Esophagus (tissue), 2 donors: ENCODE measurements at regions not wholly inside any gene's neighbourhood (a gene's known extent, or its start where the extent isn't known, plus 50 kb on each side); places are given as distances from the start of the nearest gene placed in this dataset.

Experiments used
- H3K27ac ChIP-seq, 2 donors: one replicate each; pipeline ENCODE4 v1.5.1; 2013; ENCODE audit warnings: low read depth in 2 of 2, mild to moderate bottlenecking in 2 of 2, inconsistent platforms in 1 of 2, low read length in 1 of 2, moderate library complexity in 1 of 2
- H3K27me3 ChIP-seq, 2 donors: one replicate each; pipeline ENCODE4 v1.6.1; 2013; ENCODE audit warnings: low read length in 2 of 2, control low read depth in 1 of 2, mild to moderate bottlenecking in 1 of 2; ENCODE audit not compliant: insufficient read depth in 2 of 2, control insufficient read depth in 1 of 2
- H3K36me3 ChIP-seq, 2 donors: one replicate each; pipeline ENCODE4 v1.6.1; 2013; ENCODE audit warnings: low read length in 1 of 2; ENCODE audit not compliant: control insufficient read depth in 2 of 2, insufficient read depth in 2 of 2
- H3K4me1 ChIP-seq, 2 donors: one replicate each; pipeline ENCODE4 v1.6.1; 2013; ENCODE audit warnings: low read length in 1 of 2; ENCODE audit not compliant: control insufficient read depth in 2 of 2, insufficient read depth in 2 of 2
- H3K4me3 ChIP-seq, 2 donors: one replicate each; pipeline ENCODE4 v1.5.1; 2013; ENCODE audit warnings: low read length in 2 of 2, mild to moderate bottlenecking in 2 of 2, low read depth in 1 of 2, moderate library complexity in 1 of 2
- H3K9me3 ChIP-seq, 2 donors: one replicate each; pipeline ENCODE4 v1.6.1; 2013; ENCODE audit warnings: mild to moderate bottlenecking in 2 of 2, low read depth in 1 of 2, low read length in 1 of 2, moderate library complexity in 1 of 2; ENCODE audit not compliant: control insufficient read depth in 2 of 2, insufficient read depth in 1 of 2
- WGBS, 2 donors: extraction: QIAGEN DNeasy Blood & Tissue Kit; methylation state at CpG; one replicate each; pipeline ENCODE4 v1.1.7; 2013; 5-methylcytosine and 5-hydroxymethylcytosine counted together
- donor health status: healthy with polysubstance abuse.
- donor health status: Bipolar disorder and iron deficiency.

DNA sequence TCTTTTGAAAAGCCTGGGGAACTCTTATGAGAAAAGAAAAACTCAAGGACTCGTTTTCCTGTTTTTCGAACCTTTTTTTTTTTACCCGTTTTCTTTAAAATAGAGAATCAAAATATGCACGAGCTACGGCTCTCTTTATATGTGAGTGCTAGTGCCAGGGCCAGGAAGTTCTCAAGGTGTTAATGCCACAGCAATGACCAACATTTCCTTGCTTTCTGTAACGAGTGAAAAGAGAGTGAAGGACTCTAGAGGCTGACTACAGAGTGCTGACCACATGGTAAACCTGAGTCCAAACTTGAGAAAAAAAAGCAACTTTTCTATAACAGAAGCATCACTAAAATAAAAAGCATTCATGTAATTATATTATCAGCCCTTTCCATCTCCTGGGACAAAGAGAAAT is 102.2 kb upstream of the SLC28A3 start:
- 79 to 83% methylated on average over 6 of the region's 6 CpGs for whole genome bisulfite sequencing, 2 donors
- no peaks in the 10 kb centered on the region for H3K9me3 ChIP-seq

DNA sequence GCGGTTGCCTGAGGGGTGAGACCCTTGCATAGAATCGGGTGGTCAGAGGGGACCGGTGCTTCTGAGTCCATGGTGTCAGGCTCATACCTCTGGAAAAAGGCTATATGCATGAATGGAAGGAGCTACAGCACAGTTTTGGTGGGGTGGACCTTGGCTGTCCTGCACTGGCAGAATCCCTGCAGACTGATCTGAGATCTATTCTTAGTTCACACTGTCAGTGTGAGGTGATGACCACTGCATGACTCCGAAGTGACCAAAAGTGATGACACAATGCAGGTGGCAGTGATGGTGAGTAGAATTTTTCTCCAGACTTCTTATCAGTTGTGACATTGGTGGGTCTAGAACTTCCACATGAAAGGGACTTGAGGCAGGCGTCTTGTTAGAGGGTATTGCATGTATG is 105.2 kb upstream of the SLC28A3 start:
- 89 to 94% methylated on average over 5 of the region's 5 CpGs for WGBS, 2 donors

More for the DNA sequence above, 102.2 kb upstream of the SLC28A3 start:
- Histone ChIP-seq H3K27me3 (peaks cover 0 to 9% of the 10 kb centered on the region in 2 donors), H3K4me1 (peaks cover 0 to 3% of the 10 kb centered on the region in 2 donors), H3K4me3 (no peak overlapping the region), H3K36me3 (no peaks in the 10 kb centered on the region), H3K27ac (no peak overlapping the region)

DNA sequence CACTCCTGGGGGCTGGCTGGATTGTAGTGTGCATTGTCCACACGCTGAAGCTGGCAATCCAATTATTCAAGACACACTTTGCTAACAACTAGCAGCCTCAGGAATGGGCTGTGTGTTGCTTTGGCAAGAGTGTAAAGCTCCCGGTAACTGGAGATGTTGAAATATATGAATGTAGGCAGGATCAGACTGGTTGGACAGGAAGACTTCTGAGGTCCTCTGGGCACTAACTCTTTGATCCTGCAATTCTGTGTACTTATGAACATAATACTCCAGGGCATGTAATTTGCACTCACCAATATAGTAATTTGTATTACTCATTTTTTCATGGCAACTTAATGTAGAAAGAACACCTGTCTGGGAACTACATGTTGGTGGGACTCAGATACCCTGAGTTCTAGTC is 106.7 kb upstream of the SLC28A3 start:
- Histone ChIP-seq H3K27ac (no peak overlapping the region), H3K9me3 (no peaks in the 10 kb centered on the region), H3K4me1 (peaks cover 0 to 3% of the 10 kb centered on the region in 2 donors), H3K4me3 (no peak overlapping the region), H3K36me3 (no peaks in the 10 kb centered on the region), H3K27me3 (peaks cover 0 to 12% of the 10 kb centered on the region in 2 donors)
- 50 to 52% methylated on average over 2 of the region's 2 CpGs for WGBS, 2 donors

More for the DNA sequence above, 105.2 kb upstream of the SLC28A3 start:
- Histone ChIP-seq H3K4me3 (no peak overlapping the region), H3K27ac (no peak overlapping the region), H3K4me1 (peaks cover 0 to 3% of the 10 kb centered on the region in 2 donors), H3K9me3 (no peaks in the 10 kb centered on the region), H3K36me3 (no peaks in the 10 kb centered on the region), H3K27me3 (peaks cover 0 to 7% of the 10 kb centered on the region in 2 donors)

DNA sequence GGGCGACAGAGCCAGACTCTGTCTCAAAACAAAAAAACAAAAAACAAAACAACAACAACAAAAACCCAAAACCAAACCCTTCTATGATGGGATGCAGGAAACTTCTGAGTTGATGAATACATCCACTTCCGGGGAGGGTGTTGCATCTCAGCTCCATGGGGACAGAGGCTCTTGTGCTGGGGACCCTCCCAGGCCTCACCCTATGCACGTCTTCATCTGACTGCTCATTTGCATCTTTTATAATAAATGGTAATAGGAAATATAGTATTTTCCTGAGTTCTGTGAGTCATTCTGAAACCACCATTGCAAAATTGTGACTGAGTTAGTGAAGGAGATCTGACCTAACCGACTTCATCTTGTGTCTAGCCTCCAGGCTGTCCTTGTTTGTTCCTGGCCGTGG is 109.5 kb upstream of the SLC28A3 start:
- WGBS, 2 donors: 77% methylated on average over 5 of the region's 5 CpGs
- Histone ChIP-seq H3K4me1 (peaks cover 0 to 3% of the 10 kb centered on the region in 2 donors), H3K27ac (no peak overlapping the region), H3K27me3 (peaks cover 0 to 15% of the 10 kb centered on the region in 2 donors), H3K9me3 (no peaks in the 10 kb centered on the region), H3K4me3 (no peak overlapping the region), H3K36me3 (no peaks in the 10 kb centered on the region)

DNA sequence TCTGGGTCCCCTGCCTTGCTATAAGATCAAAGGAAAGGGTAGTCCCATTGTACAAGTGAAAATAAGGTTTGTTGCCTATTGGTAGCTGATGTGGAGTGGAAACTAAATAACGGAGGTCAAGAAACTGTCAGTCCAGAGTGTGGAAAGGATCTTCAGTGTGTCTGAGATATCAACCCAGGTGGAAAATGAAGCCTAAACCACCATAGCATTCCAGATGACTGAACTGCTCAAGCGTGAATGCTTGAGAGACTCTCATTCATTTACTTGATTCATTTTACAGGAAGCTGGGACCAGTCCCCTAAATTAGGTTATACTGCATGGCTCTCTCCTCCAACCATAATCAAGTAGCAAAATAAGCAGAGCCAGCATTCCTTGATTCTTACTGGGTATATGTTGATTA is 116.0 kb upstream of the SLC28A3 start:
- WGBS, 2 donors: 92 to 94% methylated on average over 2 of the region's 2 CpGs
- Histone ChIP-seq H3K27me3 (peaks cover 0 to 9% of the 10 kb centered on the region in 2 donors), H3K9me3 (no peaks in the 10 kb centered on the region)

DNA sequence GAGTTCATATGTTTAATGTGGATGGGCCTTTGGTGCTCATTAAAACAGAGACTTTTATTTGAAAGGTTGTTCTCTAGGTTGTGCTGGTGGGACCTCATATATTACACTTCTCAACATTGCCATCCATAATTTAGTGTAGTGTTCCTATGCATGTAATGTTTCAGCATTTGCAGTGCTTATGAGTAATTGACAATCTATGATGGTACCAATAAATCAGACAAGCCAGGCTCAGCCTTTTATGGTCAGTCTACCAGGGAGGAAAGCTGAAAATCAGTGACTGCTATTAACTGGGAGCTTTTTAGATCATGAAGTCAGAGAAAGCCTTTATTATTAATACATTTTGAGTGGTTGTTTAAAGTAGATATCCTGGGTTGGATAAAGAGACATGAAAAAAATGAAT is 120.1 kb upstream of the SLC28A3 start:
- Histone ChIP-seq H3K4me1 (no peaks in the 10 kb centered on the region), H3K4me3 (no peak overlapping the region), H3K36me3 (no peaks in the 10 kb centered on the region), H3K9me3 (no peaks in the 10 kb centered on the region), H3K27ac (no peak overlapping the region), H3K27me3 (no peaks in the 10 kb centered on the region)

More for the DNA sequence above, 116.0 kb upstream of the SLC28A3 start:
- Histone ChIP-seq H3K36me3 (no peaks in the 10 kb centered on the region), H3K27ac (no peak overlapping the region), H3K4me3 (no peak overlapping the region), H3K4me1 (no peaks in the 10 kb centered on the region)

DNA sequence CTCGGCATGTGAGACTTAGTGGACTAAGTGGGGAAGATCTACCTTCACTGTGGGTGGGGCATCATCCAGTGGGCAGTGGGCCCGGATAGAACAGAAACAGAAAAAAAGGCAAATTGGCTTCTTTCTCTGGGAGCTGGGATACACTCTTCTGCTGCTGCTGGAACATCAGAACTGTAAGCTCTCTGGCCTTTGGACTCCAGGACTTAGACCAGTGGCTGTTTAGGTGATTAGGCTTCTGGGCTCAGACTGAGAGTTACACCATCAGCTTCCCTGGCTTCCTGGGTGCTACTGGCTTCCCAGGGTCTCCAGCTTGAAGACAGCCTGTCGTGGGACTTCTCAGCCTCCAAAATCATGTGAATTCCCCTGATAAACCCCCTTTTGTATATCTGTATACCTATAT is 122.7 kb upstream of the SLC28A3 start:
- Histone ChIP-seq H3K27me3 (peaks cover 0 to 2% of the 10 kb centered on the region in 2 donors), H3K4me1 (no peaks in the 10 kb centered on the region), H3K4me3 (no peak overlapping the region), H3K27ac (no peak overlapping the region), H3K36me3 (no peaks in the 10 kb centered on the region), H3K9me3 (peaks cover 0 to 3% of the 10 kb centered on the region in 2 donors)
- 62 to 79% methylated on average over 3 of the region's 3 CpGs for WGBS, 2 donors

DNA sequence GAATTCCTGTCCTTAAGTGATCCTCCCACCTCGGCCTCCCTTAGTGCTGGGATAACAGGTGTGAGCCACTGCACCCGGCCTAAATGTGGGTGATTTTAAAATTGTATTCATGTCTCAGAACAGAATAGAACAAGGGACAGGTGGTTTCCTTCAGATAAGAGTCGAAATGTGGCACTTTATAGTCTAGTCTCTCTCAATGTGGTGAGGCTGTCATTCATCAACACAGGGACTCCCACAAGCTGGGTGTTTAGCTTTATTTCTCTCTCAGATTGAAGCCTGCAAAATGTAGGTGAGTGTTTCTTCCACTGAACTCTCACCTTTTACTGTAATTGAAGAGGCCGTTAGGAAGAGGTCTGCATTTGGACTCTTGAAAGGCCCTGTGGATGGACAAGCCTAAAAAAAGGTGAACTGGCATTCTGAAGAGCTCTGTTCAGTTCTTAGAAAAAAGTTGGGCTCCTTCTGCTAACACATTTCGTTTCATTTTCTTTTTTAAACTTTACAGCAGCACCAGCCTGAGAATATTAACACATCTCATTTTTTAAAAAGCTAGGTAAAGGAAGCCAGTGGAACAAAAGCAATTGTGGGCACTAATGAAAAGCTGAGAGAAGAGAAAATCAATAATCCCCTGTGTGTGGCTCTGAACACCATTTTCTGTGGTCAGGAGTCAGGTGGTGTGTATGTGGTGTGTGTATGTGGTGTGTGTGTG is 126.2 kb upstream of the SLC28A3 start:
- WGBS, 2 donors: 64 to 66% methylated on average over 5 of the region's 5 CpGs
- Histone ChIP-seq H3K27ac (no peak overlapping the region), H3K4me1 (no peaks in the 10 kb centered on the region), H3K9me3 (peaks cover 0 to 3% of the 10 kb centered on the region in 2 donors), H3K36me3 (no peaks in the 10 kb centered on the region), H3K27me3 (peaks cover 0 to 2% of the 10 kb centered on the region in 2 donors), H3K4me3 (no peak overlapping the region)

DNA sequence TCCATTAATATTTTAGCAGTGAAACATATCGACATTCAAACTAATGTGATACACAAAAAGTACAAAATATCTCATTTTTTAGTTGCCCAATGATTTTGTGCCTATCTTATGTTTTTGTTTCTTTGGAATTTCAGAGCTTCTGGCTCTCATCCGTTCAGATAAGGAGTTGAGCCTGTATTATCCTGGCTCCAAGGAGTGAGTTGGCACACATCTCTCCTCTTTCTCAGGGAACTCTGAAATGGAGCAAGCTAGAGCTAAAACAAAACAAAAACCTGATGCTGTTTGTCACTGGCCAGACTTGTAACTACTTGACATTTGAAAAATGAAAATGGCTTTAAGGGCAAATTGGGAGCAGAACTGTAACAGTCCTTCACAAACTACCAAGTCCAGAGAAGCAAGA is 131.3 kb upstream of the SLC28A3 start:
- H3K4me1 ChIP-seq: no peaks in the 10 kb centered on the region
- H3K4me3 ChIP-seq: no peak overlapping the region
- H3K27ac ChIP-seq: no peak overlapping the region
- peaks cover 0 to 8% of the 10 kb centered on the region in 2 donors for H3K27me3 ChIP-seq
- 56% methylated on average over 2 of the region's 2 CpGs for WGBS, 2 donors
- peaks cover 0 to 3% of the 10 kb centered on the region in 2 donors for H3K9me3 ChIP-seq
- no peaks in the 10 kb centered on the region for H3K36me3 ChIP-seq

DNA sequence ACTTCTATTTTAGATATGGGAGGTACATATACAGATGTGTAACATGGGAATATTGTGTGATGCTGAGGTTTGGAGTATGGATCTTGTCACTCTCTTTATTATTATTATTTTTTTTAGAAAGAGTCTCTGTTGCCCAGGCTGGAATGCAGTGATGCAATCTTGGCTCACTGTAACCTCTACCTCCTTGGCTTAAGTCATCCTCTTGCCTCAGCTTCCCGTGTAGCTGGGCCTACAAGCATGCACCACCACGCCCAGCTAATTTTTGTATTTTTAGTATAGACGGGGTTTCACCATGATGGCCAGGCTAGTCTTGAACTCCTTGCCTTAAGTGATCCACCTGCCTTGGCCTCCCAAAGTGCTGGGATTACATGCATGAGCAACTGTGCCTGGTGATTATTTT is 138.4 kb upstream of the SLC28A3 start:
- no peak overlapping the region for H3K4me3 ChIP-seq
- H3K27ac ChIP-seq: no peak overlapping the region
- no peaks in the 10 kb centered on the region for H3K36me3 ChIP-seq
- whole genome bisulfite sequencing, 2 donors: 68 to 83% methylated on average over 3 of the region's 3 CpGs
- H3K9me3 ChIP-seq: no peaks in the 10 kb centered on the region
- H3K4me1 ChIP-seq: no peaks in the 10 kb centered on the region
- H3K27me3 ChIP-seq: peaks cover 0 to 5% of the 10 kb centered on the region in 2 donors
